ENCODE measurements at regions not wholly inside any gene's neighbourhood (a gene's known extent, or its start where the extent isn't known, plus 50 kb on each side); places are given as distances from the start of the nearest gene placed in this dataset.
"Not testable (repeated sequence)": the region's sequence is repeated elsewhere in the genome, so short reads cannot be mapped to it uniquely, and the experiment has no call there.

- no peak for DNase-seq
Observed at GRCh38 chr2:228507231-228507824, 325.8 kb upstream of the SPHKAP start.

- no peak for DNase-seq
Observed at GRCh38 chr2:228503731-228504130, 322.2 kb upstream of the SPHKAP start.

DNA sequence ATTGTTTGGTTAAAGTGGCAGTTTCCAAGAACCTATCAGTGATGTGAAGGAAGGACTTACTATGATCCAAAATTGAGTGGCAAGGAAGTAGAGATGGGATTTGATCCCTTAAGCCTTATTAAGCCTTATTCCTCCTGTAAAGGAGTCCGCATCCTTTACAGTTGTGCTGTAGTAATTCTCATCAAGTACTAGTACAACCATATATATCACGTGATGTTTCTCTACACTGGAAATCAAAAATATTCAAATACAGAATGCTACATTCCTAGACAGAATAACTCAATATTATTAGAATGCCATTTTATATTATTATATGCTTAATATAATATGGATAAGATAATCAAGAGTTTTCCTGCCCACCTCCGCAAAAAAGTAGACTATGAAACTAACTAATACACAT, 312.4 kb upstream of the SPHKAP start:
- DNase-seq, result no peak

DNA sequence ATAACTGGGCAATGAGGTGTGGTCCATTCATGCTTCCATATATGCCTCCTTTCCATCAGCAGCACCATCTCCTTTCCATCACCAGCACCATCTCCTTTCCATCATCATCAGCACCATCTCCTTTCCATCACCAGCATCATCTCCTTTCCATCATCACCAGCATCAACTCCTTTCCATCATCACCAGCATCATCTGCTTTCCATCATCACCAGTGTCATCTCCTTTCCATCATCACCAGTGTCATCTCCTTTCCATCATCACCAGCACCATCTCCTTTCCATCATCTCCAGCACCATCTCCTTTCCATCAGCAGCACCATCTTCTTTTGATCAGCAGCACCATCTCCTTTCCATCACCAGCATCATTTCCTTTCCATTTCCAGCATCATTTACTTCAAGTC, 297.5 kb upstream of the SPHKAP start:
- DNase-seq, result no peak

- DNase-seq, result no peak
Observed at GRCh38 chr2:228474466-228474865, 293.0 kb upstream of the SPHKAP start.

DNA sequence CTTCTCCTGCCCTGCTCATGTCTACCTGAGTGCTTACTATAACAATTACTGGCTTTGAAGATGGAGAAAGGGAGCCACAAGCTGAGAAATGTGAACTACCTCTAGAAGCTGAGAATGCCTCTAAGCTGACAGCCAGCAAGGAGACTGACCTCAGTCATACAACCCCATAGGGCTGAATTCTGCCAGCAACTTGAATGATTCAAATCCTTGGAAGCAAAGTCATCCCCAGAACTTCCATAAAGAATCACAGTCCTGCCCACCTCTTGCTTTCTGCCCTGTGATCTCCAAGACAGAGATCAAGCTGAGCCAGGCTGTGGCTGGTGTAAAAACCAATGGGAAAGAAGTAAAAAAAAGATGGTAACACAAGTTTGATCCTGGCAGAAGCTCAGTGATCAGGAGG, 288.2 kb upstream of the SPHKAP start:
- DNase-seq, result no peak

- DNase-seq, result no peak
Observed at GRCh38 chr2:228466851-228467250, 285.4 kb upstream of the SPHKAP start.

DNA sequence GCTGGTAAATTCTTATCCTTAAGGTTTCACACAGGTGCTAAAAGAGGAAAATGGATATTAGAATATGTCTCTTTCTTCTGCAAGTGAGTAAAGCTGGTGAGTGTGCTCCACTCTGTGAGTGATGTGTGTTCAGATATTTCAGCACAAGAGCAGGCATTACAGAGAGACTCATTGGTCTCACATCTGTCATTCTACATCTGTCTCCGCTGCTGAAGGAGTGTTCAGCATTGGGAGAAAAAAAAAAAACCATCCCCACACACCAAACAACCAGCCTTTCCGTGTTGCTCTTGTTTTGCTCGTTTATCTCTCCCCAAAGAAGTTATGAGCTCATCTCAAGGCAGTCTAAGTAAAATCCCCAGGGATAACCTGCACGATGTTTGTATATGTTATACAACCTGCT, 283.9 kb upstream of the SPHKAP start:
- DNase-seq, result no peak

GRCh38 chr2:228458364-228458763, 276.9 kb upstream of the SPHKAP start:
- DNase-seq, result no peak

DNA sequence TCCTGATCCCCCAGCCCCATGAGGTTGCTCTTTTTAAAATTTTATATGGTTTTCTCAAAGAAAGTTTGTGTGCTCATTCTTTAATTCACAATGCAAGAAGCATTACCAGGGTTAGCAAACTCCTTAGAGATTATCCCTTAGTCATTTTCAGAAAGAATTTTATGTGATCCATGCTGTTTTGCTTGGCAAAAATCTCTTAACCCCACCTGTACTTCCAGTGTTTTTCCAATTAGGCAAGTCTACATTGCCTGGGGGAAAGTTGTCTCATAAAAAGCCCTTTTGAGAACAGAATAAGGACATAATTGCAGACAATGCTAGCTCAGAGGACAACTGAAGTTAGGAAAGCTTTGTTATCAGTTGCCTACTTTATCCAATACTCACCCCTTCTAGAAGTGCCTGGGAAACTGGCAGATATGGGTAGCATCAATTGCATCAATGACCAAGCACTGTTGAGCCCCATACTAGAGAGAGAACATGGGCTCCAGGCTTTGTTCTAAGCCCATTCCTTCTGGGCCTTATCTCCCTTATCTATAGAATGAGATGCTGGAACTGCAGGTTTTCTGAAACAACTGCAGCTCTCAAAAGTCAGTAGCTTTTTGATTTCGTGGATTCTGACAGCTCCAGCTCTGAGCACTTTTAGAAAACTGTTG, 265.9 kb upstream of the SPHKAP start:
- peak in 1 of 14 donors; percentile 31 for DNase-seq

DNA sequence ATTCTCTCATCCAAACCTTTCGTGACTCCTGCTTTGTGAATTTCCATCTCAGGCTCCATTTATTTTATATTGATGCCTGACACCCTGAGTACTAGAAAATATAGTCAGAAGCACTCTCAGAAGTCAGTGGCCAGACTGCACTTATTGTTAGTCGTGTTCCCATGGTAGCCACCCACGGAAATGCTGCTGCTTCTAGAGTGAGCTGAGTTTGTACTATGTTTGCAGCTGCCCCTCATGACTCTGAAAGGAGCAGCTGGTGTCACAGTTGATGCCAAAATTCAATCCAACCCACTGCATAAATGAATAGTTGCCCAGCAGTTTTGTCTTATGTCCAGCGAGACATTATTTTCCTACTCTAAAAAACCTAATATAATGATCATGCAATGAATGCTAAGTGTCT, 265.2 kb upstream of the SPHKAP start:
- DNase-seq, result peak in 3 of 14 donors; percentile 0 to 60 (median 1)

DNA sequence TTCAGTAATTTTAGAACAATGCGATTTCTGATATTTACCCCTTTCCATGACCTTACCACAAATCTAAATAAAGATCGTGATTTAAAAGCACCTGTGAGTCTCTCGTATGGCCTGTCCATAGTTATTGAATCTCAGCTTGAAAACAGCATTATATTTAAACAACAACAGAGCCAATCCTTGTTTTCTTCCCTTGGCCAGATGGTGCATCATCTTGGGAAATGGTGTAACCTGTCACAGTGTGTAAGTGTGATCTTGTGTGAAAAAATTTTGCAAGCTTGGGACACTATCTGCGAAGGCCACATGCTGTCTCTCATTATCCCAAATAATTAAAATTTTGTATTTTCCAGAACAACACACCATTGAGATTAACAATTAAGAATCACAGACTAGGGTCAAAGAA, 262.7 kb upstream of the SPHKAP start:
- DNase-seq, result peak in 2 of 14 donors; percentile 7 to 98

- DNase-seq, result no peak
Observed at GRCh38 chr2:228433721-228434120, 252.2 kb upstream of the SPHKAP start.

DNA sequence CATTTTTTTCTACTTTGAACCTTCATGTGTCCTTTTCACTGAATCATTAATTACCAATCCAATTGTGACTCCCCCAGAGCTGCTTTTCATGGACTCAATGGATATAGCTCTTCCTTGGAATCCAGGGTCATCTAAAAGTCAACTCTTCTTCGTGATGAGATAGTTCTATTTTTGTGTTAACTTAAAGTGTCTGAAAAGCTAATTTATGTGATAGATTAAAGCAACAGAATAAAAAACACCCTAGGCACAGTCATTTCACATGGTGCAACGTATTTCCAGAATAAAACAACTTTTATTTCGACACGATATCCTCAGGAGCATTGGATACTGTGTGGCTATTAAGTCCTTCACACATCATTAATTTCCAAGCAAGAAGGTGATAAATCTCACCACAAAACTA, 250.6 kb upstream of the SPHKAP start:
- no peak for DNase-seq

GRCh38 chr2:228430986-228431385, 249.5 kb upstream of the SPHKAP start:
- no peak for DNase-seq

DNA sequence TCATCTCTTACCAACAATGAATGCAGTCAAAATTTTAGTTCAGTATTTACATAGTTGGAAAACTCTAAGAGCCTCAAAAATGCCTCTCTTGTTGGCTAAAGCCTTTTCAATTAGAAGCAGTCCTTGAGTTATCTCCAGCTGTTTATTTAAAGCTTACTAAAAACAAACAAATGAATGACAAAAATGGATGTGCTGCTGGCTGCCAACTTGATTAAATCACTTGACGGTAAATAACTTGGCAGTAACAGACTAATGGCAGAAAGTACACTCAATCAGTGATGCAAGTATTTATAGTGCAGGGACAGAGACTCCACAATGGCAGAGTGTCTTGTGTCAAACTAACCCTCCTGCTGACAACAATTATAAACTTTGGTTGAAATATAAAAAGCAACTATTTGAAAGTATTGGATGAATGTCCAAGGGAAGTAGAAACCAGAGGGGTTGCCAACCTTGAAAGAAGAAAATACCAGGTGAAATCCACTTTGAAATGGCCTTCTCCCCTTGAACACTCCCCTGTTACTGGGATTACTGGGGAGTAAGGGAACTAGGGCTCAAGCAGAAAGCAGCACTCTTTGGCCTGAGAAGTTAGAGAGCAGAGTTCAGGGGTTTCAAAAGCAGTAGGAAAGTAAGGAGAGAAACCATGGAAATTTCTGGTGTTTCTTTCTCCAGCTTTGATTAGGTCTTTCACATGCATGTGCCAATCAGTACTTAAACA, 245.2 kb upstream of the SPHKAP start:
- no peak for DNase-seq

- DNase-seq, result not testable (repeated sequence)
Observed at GRCh38 chr2:228425411-228426060, 244.0 kb upstream of the SPHKAP start.

DNA sequence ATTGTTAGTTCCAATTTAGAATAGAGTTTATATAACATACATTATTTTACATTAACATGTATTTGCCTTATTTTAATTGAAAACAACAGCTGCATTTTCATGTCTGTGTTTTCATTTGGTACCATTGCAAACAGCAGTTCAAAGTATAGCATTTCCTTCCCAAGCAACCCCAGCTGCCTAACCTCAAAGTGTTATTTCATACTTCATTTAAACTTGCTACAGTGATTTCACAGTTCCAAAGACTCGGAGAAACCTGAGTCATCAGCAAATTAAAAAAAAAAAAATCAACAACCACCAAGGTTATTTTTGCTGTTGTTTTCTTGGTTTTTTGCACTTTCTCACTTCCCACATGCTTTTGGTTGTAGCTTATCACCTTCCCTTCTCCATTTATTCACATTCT, 236.5 kb upstream of the SPHKAP start:
- DNase-seq, result no peak

DNA sequence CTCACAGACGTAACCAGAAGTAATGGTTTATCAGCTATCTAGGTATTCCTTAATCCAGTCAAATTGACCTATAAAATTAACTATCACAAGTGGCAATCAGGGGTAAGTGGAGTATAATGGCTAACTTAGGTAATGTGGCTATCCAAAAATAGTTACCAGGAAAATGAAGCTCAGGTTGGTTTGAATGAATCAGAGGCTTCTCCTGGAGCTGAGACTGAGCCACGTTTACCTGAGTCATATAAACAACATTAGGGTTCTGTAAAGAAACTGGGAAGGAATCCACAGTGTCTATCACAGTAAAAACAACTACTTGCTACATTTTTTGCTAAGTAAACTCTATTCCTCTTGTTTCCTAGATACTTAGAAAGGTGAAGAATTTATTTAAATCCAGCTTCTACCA, 236.0 kb upstream of the SPHKAP start:
- no peak for DNase-seq

GRCh38 chr2:228410061-228410460, 228.6 kb upstream of the SPHKAP start:
- DNase-seq, result peak in 1 of 14 donors; percentile 40

GRCh38 chr2:228409493-228409892, 228.0 kb upstream of the SPHKAP start:
- DNase-seq, result no peak

DNA sequence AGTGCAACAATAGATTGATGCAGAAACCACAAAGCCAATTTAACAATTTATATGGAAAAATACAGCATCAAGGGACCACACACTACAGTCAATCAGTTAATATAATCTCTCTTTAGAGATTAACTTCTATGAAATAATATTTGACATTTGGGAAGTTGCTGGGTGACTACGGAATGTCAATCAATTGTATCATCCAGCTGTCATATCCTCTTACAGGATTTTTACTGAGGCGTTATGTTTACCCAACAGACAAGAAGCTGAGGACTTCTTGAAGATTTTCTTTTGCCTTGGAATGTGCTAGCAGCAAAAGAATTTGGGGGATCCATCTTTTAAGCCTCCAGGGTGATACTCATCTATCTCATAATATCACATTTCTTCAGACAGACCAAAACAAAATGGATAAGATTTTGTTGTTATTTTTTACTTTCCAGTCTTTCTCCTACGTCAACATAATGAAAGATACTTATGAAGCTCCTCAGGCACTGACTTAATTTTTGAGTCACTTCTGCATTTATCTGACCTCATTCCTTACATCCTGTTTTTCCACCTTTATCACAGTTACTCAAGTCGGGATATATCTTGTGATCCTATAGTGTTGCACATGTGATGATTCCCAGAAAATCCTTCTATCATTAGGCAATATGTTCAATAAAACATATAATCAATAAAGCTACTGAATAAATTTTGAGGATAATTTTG, 227.2 kb upstream of the SPHKAP start:
- peak in 1 of 14 donors; percentile 21 for DNase-seq

GRCh38 chr2:228407821-228408220, 226.3 kb upstream of the SPHKAP start:
- DNase-seq, result peak in 1 of 14 donors; percentile 94
